ENCODE measurements at regions not wholly inside any gene's neighbourhood (a gene's known extent, or its start where the extent isn't known, plus 50 kb on each side); places are given as distances from the start of the nearest gene placed in this dataset.

- Mint-ChIP-seq H3K36me3 (ENCODE audit: low read depth) (no peaks in the 10 kb centered on the region), H3K27me3 (ENCODE audit: low read depth, poor library complexity) (peaks cover 4% of the 10 kb centered on the region), H3K4me1 (peaks cover 4% of the 10 kb centered on the region), H3K9me3 (no peaks in the 10 kb centered on the region), H3K27ac (no peak overlapping the region), H3K4me3 (no peak overlapping the region)
- no peak for DNase-seq
- no peak for TF ChIP-seq CTCF (IDR thresholded peaks at IDR 0.05)
These were observed 985.3 kb upstream of the FAT3 start for GRCh38 chr11:91239359-91239758.

- no peak for TF ChIP-seq CTCF (IDR thresholded peaks at IDR 0.05)
- Mint-ChIP-seq H3K4me3 (no peak overlapping the region), H3K27me3 (ENCODE audit: low read depth, poor library complexity) (no peaks in the 10 kb centered on the region), H3K4me1 (no peaks in the 10 kb centered on the region), H3K36me3 (ENCODE audit: low read depth) (no peaks in the 10 kb centered on the region), H3K9me3 (no peaks in the 10 kb centered on the region), H3K27ac (no peak overlapping the region)
- no peak for DNase-seq
These were observed 993.4 kb upstream of the FAT3 start for GRCh38 chr11:91231226-91231625.

GRCh38 chr11:91230647-91231046 is 994.0 kb upstream of the FAT3 start:
- no peaks in the 10 kb centered on the region for H3K36me3 Mint-ChIP-seq (ENCODE audit: low read depth)

GRCh38 chr11:91222830-91223229 is 1000.0 kb upstream of the CHORDC1 start:
- H3K27ac Mint-ChIP-seq: no peak overlapping the region
- DNase-seq: no peak
- no peak overlapping the region for H3K4me3 Mint-ChIP-seq
- no peaks in the 10 kb centered on the region for H3K27me3 Mint-ChIP-seq (ENCODE audit: low read depth, poor library complexity)
- H3K9me3 Mint-ChIP-seq: peaks cover 12% of the 10 kb centered on the region
- H3K4me1 Mint-ChIP-seq: no peaks in the 10 kb centered on the region
- TF ChIP-seq CTCF (IDR thresholded peaks at IDR 0.05): no peak
- no peaks in the 10 kb centered on the region for H3K36me3 Mint-ChIP-seq (ENCODE audit: low read depth)

More at GRCh38 chr11:91230647-91231046, 994.0 kb upstream of the FAT3 start:
- no peaks in the 10 kb centered on the region for H3K4me1 Mint-ChIP-seq
- peaks cover 1% of the 10 kb centered on the region for H3K9me3 Mint-ChIP-seq
- H3K27me3 Mint-ChIP-seq (ENCODE audit: low read depth, poor library complexity): no peaks in the 10 kb centered on the region
- no peak for DNase-seq
- no peak overlapping the region for H3K4me3 Mint-ChIP-seq
- no peak for TF ChIP-seq CTCF (IDR thresholded peaks at IDR 0.05)
- no peak overlapping the region for H3K27ac Mint-ChIP-seq

- Mint-ChIP-seq H3K27me3 (ENCODE audit: low read depth, poor library complexity) (no peaks in the 10 kb centered on the region), H3K4me3 (no peak overlapping the region), H3K36me3 (ENCODE audit: low read depth) (no peaks in the 10 kb centered on the region), H3K27ac (peak overlapping the region; percentile 24), H3K9me3 (peaks cover 11% of the 10 kb centered on the region), H3K4me1 (no peaks in the 10 kb centered on the region)
- TF ChIP-seq CTCF (IDR thresholded peaks at IDR 0.05): no peak
- DNase-seq: no peak
These were observed 997.8 kb upstream of the CHORDC1 start for GRCh38 chr11:91220476-91221202.

GRCh38 chr11:91219535-91219934 is 996.7 kb upstream of the CHORDC1 start:
- no peak overlapping the region for H3K27ac Mint-ChIP-seq

More at GRCh38 chr11:91219535-91219934, 996.7 kb upstream of the CHORDC1 start:
- no peaks in the 10 kb centered on the region for H3K36me3 Mint-ChIP-seq (ENCODE audit: low read depth)
- no peak for TF ChIP-seq CTCF (IDR thresholded peaks at IDR 0.05)
- no peak for DNase-seq
- no peaks in the 10 kb centered on the region for H3K27me3 Mint-ChIP-seq (ENCODE audit: low read depth, poor library complexity)
- H3K4me1 Mint-ChIP-seq: no peaks in the 10 kb centered on the region
- peaks cover 1% of the 10 kb centered on the region for H3K9me3 Mint-ChIP-seq
- no peak overlapping the region for H3K4me3 Mint-ChIP-seq

Data from nephron progenitor cell (in vitro differentiated cells).